Suprapubic skin (tissue), 4 donors: ENCODE measurements at regions not wholly inside any gene's neighbourhood (a gene's known extent, or its start where the extent isn't known, plus 50 kb on each side); places are given as distances from the start of the nearest gene placed in this dataset.

Experiments used
- DNase-seq, 2 donors: peaks; one replicate each; pipeline ENCODE4 v3.0.0-alpha.2; 2019; ENCODE audit warnings: low spot score in 2 of 2
- H3K27ac ChIP-seq: fragments of 200-600 bp; sonication (generic); one replicate; pipeline ENCODE4 v1.5.1; 2019
- H3K27me3 ChIP-seq: fragments of 200-600 bp; sonication (generic); one replicate; pipeline ENCODE4 v1.5.1; 2019
- H3K36me3 ChIP-seq: fragments of 200-600 bp; sonication (generic); one replicate; pipeline ENCODE4 v1.5.1; 2019
- H3K4me1 ChIP-seq: fragments of 200-600 bp; sonication (generic); one replicate; pipeline ENCODE4 v1.5.1; 2019
- H3K4me3 ChIP-seq: fragments of 200-600 bp; sonication (generic); one replicate; pipeline ENCODE4 v1.5.1; 2019; ENCODE audit warnings: mild to moderate bottlenecking
- H3K9me3 ChIP-seq: fragments of 200-600 bp; sonication (generic); one replicate; pipeline ENCODE4 v1.5.1; 2019
- EP300 ChIP-seq: sonication (generic); formaldehyde crosslinking; IDR thresholded peaks from one replicate; pipeline ENCODE4 v1.6.1; 2017; ENCODE audit warnings: antibody characterized with exemption
- POLR2A ChIP-seq, 2 donors: fragments of 450-650 bp; IDR thresholded peaks; one replicate each; pipeline ENCODE4 v1.6.1; 2017; ENCODE audit warnings: antibody characterized with exemption in 2 of 2, mild to moderate bottlenecking in 2 of 2, moderate library complexity in 2 of 2
- POLR2AphosphoS5 ChIP-seq, 3 donors: sonication (generic); formaldehyde crosslinking; IDR thresholded peaks; one replicate each; pipeline ENCODE4 v1.6.1; 2017; ENCODE audit warnings: antibody characterized with exemption in 3 of 3
- WGBS: methylation state at CpG from one replicate; pipeline ENCODE4 v1.1.5; 2018; 5-methylcytosine and 5-hydroxymethylcytosine counted together
- TF ChIP-seq, protein P1 (sequence below), 2 donors: fragments of 200-600 bp in 1 of 2; fragments of 450-650 bp in 1 of 2; sonication (generic) in 1 of 2; IDR thresholded peaks; one replicate each; pipeline ENCODE4 v1.5.1; 2016 to 2019; ENCODE audit warnings: antibody characterized with exemption in 2 of 2, mild to moderate bottlenecking in 1 of 2, moderate library complexity in 1 of 2

DNA sequence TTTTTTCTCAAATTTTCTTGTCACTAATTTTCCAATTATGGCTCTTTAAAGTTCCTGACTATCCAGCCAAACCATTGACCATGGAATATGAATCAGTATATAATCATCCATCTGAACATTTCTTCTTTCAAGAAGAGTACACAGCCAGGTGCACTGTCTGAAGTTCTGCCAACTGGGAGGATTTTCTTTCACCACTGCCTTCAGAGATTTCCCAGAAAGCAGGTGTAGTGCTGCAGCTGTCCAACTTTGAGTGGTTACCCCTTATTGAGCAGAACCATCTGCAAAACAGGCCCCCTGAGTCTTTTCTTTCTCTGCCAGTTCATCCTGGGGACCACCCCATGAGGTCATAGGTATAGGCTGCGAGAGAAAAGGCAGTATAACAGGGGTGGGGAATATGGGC lies 1213.2 kb downstream of the RAPGEF2 start:
- Histone ChIP-seq H3K4me1 (no peaks in the 10 kb centered on the region), H3K36me3 (no peaks in the 10 kb centered on the region), H3K9me3 (no peaks in the 10 kb centered on the region), H3K27ac (no peak overlapping the region), H3K4me3 (no peak overlapping the region), H3K27me3 (no peaks in the 10 kb centered on the region)
- TF ChIP-seq EP300 (no peak), POLR2A (IDR thresholded peaks at IDR 0.05) (no peak), POLR2AphosphoS5 (IDR thresholded peaks at IDR 0.05) (no peak)
- TF ChIP-seq, protein P1, sequence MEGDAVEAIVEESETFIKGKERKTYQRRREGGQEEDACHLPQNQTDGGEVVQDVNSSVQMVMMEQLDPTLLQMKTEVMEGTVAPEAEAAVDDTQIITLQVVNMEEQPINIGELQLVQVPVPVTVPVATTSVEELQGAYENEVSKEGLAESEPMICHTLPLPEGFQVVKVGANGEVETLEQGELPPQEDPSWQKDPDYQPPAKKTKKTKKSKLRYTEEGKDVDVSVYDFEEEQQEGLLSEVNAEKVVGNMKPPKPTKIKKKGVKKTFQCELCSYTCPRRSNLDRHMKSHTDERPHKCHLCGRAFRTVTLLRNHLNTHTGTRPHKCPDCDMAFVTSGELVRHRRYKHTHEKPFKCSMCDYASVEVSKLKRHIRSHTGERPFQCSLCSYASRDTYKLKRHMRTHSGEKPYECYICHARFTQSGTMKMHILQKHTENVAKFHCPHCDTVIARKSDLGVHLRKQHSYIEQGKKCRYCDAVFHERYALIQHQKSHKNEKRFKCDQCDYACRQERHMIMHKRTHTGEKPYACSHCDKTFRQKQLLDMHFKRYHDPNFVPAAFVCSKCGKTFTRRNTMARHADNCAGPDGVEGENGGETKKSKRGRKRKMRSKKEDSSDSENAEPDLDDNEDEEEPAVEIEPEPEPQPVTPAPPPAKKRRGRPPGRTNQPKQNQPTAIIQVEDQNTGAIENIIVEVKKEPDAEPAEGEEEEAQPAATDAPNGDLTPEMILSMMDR (IDR thresholded peaks at IDR 0.05): no peak
- no peak for DNase-seq
- WGBS: 89% methylated on average over 1 of the region's 1 CpG

DNA sequence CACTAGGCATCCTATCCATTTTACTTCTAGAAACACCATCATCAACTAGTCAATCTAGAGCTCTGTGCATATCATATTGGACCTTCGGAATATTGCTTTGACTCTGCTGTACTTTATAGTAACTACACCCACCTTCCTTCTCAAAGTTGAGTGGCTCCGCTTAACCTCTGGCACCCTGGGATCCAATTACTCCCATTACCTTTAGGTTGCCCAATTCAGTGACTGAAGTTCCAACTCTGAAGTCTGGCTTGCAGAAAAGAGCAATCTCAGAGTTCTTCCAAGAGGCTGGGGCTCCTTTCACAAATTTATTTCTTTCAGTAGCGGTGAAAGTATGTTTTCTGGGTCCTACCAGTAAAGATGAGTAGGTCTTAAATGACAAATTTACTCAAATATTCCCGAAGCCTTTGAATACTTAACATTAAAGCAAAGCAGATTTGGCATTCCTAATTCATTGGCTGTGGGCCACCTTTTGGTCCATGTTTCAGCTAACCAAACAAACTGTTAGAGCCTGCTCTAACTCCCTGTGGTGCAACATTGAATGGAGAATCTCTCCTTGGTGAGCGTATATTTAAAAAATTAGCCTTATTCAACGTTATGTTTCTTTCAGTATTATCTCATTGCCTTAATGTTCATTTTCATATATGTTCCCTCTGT lies 1215.8 kb downstream of the RAPGEF2 start:
- H3K4me1 ChIP-seq: no peaks in the 10 kb centered on the region
- no peak overlapping the region for H3K4me3 ChIP-seq
- no peaks in the 10 kb centered on the region for H3K36me3 ChIP-seq
- H3K27me3 ChIP-seq: no peaks in the 10 kb centered on the region
- no peak overlapping the region for H3K27ac ChIP-seq
- WGBS: 80% methylated on average over 6 of the region's 6 CpGs
- no peaks in the 10 kb centered on the region for H3K9me3 ChIP-seq
- TF ChIP-seq EP300: no peak
- no peak for TF ChIP-seq POLR2AphosphoS5 (IDR thresholded peaks at IDR 0.05)
- TF ChIP-seq, protein P1 (IDR thresholded peaks at IDR 0.05): no peak
- no peak for TF ChIP-seq POLR2A (IDR thresholded peaks at IDR 0.05)
- DNase-seq: no peak

DNA sequence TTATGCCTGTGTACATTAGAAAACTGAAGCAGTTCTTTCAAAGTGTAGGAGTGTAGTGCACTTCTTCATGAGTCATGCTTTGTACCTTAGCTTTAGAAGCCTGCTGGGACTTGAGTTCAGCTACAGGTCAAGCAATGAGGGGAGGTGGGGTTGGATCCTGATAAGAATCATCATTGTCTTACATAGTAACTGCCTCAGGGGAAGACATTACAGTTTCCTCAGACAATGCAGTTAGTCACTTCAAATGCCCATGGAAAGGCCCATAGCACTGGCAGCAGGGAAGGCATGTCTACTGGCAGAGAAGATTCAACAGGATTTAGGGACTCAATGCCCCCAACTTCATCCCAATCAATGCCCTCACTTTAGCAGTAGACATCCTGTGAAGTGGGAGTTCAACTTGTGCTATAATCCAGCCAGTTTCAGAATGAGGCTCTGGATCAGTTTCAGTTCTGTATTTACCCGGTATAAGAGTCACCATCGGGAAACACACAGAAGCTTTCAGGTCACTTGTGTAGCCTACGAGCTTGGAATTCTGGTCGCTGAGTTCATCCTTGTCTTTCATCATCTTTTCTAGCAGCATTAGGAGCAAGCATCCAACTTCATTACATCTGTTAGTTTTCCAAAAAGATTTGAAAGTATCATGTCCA lies 1216.5 kb downstream of the RAPGEF2 start:
- WGBS: 83% methylated on average over 4 of the region's 4 CpGs
- H3K36me3 ChIP-seq: no peaks in the 10 kb centered on the region
- TF ChIP-seq, protein P1 (IDR thresholded peaks at IDR 0.05): no peak
- TF ChIP-seq POLR2A (IDR thresholded peaks at IDR 0.05) (no peak), POLR2AphosphoS5 (IDR thresholded peaks at IDR 0.05) (no peak), EP300 (no peak)

DNA sequence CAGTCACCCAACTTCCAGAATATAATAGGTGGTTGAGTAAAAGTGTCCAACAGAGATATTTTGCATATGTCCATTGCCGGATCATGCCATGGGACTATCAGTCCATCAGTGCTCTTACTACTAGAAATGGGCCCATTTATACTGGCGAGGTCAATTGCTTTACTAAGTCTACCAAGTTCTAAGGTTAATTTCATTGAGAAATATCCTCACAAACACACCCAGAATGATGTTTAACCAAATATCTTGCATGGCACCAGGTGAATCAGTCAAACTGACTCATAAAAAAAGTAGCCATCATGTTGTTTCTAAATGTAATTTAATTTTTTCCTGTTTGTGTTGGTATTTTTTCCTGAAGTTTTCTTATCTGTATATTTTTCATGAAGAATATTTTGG lies 1217.0 kb downstream of the RAPGEF2 start:
- Histone ChIP-seq H3K4me1 (no peaks in the 10 kb centered on the region), H3K9me3 (no peaks in the 10 kb centered on the region), H3K4me3 (no peak overlapping the region), H3K27me3 (no peaks in the 10 kb centered on the region), H3K27ac (no peak overlapping the region), H3K36me3 (no peaks in the 10 kb centered on the region)
- no peak for DNase-seq
- TF ChIP-seq POLR2A (IDR thresholded peaks at IDR 0.05) (no peak), EP300 (no peak), POLR2AphosphoS5 (IDR thresholded peaks at IDR 0.05) (no peak)
- TF ChIP-seq, protein P1 (IDR thresholded peaks at IDR 0.05): no peak
- 97% methylated on average over 2 of the region's 2 CpGs for WGBS

More for the DNA sequence above, 1216.5 kb downstream of the RAPGEF2 start:
- Histone ChIP-seq H3K27ac (no peak overlapping the region), H3K4me3 (no peak overlapping the region), H3K27me3 (no peaks in the 10 kb centered on the region), H3K4me1 (no peaks in the 10 kb centered on the region), H3K9me3 (no peaks in the 10 kb centered on the region)
- DNase-seq: no peak

DNA sequence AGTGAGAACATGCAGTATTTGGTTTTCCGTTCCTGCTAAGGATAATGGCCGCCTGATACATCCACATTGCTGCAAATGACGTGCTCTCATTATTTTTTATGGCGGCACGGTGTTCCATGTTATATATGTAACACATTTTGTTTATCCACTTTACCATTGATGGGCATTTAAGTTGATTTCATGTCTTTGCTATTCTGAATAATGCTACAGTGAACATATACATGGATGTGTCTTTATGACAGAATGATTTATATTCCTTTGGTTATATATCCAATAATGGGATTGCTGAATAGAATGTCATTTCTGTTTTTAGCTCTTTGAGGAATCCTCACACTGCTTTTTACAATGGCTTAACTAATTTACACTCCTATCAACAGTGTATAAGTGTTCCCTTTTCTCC lies 1223.2 kb downstream of the RAPGEF2 start:
- Histone ChIP-seq H3K4me3 (no peak overlapping the region), H3K27ac (no peak overlapping the region), H3K9me3 (no peaks in the 10 kb centered on the region), H3K4me1 (no peaks in the 10 kb centered on the region), H3K27me3 (no peaks in the 10 kb centered on the region), H3K36me3 (no peaks in the 10 kb centered on the region)
- TF ChIP-seq POLR2A (IDR thresholded peaks at IDR 0.05) (no peak), POLR2AphosphoS5 (IDR thresholded peaks at IDR 0.05) (no peak), EP300 (no peak)
- TF ChIP-seq, protein P1 (IDR thresholded peaks at IDR 0.05): no peak
- WGBS: 73% methylated on average over 5 of the region's 5 CpGs
- no peak for DNase-seq
